GM18520 (cell line): ENCODE measurements at regions not wholly inside any gene's neighbourhood (a gene's known extent, or its start where the extent isn't known, plus 50 kb on each side); places are given as distances from the start of the nearest gene placed in this dataset.
"Not testable (repeated sequence)": the region's sequence is repeated elsewhere in the genome, so short reads cannot be mapped to it uniquely, and the experiment has no call there.

Experiments used
- ATAC-seq: cut with Tn5 transposase; IDR thresholded peaks from one replicate; pipeline ENCODE4 v1.9.1; 2021; ENCODE audit not compliant: unreplicated experiment

- no peak for ATAC-seq
Observed at GRCh38 chr13:24617256-24618010, 62.8 kb upstream of the ATP12A start.

DNA sequence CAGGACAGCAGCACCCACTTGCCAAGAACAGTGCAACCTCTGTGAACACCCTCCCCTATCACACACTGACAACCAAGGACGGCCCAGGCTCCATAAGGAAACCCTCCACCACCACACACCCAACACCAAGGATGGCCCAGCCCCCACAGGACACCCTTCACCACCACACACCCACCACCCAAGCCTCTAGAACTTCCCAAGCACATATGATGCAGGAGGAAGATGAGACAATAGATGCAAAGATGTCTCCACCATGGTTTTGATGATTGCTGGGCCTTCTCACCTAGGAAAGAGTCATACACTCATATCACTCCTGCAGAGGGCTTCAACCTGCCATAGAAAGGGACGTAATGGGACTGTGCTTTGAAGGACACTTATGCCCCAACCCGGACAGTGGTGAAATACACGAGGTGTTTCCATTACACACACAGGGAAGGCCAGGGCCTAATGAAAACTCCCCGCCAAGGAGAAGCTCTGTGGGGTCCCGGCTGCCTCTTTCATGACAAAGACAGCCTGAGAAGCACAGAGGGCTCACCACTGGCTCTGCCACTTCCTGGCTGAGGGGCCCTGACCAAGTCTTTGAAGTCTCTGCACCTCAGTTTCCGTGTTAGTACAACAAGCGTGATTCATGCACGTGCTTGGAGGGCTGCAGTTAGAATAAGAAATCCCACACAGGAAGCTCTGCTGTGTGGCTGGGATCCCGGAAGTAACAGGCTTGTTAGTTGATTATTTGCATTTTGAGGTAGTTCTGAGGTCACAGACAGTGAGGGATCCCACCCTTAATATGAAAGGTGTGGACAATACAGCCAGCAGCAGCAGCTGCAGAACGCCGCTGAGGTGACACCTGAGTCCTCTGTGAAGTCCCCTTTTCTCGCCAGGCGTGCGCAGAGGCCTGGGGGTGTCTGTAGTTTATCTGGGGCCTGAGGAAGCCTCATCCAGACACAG is 61.9 kb upstream of the ATP12A start:
- peak; percentile 93 for ATAC-seq

DNA sequence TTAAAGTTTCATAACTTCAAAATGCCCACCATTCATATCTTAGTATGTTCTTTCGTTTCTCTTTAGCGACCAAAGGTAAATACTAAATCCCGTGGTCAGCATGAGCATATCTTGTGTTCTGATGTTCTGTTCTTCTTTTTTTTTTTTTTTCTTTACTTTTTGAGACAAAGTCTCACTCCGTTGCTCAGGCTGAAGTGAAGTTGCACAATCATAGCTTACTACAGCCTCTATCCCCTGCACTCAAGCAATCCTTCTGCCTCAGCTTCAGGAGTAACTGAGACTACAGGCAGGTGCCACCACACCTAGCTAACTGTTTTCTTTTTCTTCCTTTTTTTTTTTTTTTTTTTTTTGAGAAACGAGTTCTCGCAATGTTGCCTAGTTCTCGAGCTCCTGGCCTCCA is 60.9 kb upstream of the ATP12A start:
- ATAC-seq = no peak

GRCh38 chr13:24622481-24623148 is 57.6 kb upstream of the ATP12A start:
- not testable (repeated sequence) for ATAC-seq

DNA sequence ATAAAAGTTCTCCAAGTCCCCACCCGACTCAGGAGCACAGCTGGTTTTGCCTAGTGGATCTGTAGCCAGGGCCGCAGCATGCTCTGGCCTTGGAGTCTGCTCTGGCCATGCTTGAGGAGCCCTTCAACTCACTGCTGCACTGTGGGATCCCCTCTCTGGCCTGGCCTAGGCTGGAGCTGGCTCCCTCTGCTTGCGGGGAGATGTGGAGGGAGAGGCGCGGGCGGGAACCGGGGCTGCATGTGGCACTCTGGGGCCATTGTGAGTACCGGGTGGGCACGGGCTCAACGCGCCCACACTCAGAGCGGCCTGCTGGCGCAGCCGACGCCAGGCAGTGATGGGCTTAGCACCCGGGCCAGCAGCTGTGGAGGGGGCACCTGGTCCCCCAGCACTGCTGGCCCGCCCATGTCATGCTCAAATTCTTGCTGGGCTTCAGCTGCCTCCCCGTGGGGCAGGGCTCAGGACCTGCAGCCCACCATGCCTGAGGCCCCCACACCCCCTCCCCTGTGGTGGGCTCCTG is 57.0 kb upstream of the ATP12A start:
- no peak for ATAC-seq

DNA sequence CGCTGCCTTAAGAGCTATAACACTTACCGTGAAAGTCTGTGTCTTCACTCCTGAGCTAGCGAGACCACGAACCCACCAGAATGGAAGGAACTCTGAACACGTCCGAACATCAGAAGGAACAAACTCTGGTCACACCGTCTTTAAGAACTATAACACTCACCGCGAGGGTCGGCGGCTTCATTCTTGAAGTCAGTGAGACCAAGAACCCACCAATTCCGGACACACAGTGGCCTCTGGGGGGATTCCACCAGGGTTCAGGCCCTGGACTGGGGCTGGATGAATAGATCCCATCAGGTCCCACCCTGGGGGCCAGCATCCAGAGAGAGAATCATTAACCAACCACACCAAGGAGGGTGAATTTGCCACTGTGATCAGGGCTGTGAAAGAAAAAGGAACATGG is 55.8 kb upstream of the ATP12A start:
- ATAC-seq = no peak

DNA sequence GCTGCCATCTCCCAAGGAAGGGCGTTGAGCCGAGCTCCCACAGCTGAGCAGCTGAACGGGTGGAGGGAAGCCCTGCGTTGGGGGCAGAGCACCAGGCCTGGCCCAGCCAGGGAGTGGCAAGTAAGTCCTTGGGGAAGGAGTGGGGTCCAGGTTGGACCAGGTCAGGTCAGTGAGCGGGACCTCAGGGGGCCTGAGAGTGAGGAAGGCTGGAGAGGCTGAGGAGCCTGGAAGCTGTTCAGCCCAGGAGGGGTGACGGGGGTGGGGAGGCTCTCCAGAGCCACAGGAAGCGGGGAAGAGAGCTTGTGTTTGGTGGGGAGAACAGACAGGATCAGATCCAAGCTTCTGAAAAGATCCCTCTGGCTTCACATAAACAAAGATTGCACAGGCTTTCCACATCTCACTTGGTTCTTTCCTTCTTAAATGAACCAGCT is 55.4 kb upstream of the ATP12A start:
- ATAC-seq = no peak

- ATAC-seq = no peak
Observed at GRCh38 chr13:24625331-24625731, 54.9 kb upstream of the ATP12A start.

DNA sequence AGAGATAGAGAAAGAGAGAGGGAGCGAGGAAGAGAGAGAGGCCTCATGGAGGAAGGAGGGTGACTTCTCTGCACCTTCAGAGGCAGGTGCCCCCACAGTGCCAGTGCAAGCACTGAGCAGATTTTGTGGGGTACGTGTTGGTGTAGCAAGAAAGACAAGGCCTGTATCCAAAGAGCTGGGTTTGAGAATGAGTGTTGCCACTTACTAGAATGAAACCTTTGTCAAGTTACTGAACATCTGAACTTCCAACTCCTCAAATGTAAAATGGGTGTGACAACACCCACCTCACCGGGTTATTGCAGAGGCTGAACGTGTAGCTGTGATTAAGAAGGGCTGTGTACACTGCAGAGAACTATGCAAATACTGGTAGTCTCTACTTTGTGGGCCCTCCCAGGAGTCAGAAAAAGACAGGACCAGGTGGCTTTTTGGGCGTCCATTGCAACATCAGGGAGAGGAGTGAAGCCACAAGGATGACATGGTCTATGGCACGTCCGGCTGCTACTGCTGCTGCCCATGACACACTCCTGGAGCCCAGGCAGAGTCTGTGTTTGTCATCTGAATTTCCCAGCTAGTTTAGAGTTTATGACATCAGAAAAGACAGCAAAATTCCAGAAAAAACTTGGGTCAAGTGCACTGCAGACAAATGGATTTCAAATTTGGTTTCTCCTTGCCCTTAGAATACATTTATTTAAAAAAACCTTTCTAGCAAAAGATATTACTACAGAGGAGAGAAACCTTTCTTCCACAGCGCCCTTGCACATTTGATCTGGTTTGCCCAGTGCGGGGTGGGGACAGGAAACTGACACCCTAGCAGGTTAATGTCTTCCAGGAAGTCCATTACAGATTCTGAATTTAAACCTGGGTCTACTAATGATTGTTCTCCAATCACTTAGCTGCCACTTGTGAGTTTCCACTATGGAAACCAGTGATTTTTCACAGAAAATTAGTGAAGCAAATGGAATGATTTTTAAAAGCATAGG is 54.0 kb upstream of the ATP12A start:
- ATAC-seq = no peak

GRCh38 chr13:24627090-24627714 is 53.0 kb upstream of the ATP12A start:
- no peak for ATAC-seq

- ATAC-seq = no peak
Observed at GRCh38 chr13:24627946-24628345, 52.3 kb upstream of the ATP12A start.

- no peak for ATAC-seq
Observed at GRCh38 chr13:24629320-24629719, 50.9 kb upstream of the ATP12A start.

DNA sequence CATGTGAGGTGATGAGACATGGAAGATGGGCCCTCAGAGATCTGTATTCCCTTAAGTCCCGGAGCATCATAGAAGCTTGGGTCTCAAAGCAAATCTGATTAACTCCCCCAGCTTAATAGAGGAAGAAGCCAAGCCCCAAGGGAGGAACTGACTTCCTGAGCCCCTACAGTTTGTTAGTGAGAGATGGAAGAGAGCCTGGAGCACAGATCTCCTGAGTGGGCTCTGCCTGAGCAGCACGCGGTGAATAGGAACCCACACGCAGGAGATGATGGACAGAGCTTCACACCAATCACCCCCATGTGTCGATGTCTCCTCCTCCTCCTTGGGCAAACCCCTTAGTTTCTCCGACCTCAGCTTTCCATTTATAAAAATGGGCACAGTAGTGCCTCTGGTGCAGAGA is 50.1 kb upstream of the ATP12A start:
- no peak for ATAC-seq
